NCI-H128 (cell line): ENCODE measurements at regions not wholly inside any gene's neighbourhood (a gene's known extent, or its start where the extent isn't known, plus 50 kb on each side); places are given as distances from the start of the nearest gene placed in this dataset.

Source experiments
- DNase-seq: peaks from one replicate; lab custom pipeline; 2025; ENCODE audit not compliant: unreplicated experiment; lab: John Stamatoyannopoulos, UW

- DNase-seq, result no peak
Observed at GRCh38 chr21:27429710-27430341, 462.9 kb upstream of the ADAMTS5 start.

GRCh38 chr21:27426196-27426595, 459.3 kb upstream of the ADAMTS5 start:
- no peak for DNase-seq

- no peak for DNase-seq
Observed at GRCh38 chr21:27425574-27425973, 458.7 kb upstream of the ADAMTS5 start.

GRCh38 chr21:27425172-27425571, 458.3 kb upstream of the ADAMTS5 start:
- no peak for DNase-seq

- DNase-seq, result no peak
Observed at GRCh38 chr21:27424601-27425000, 457.7 kb upstream of the ADAMTS5 start.

- no peak for DNase-seq
Observed at GRCh38 chr21:27423906-27424595, 457.2 kb upstream of the ADAMTS5 start.

GRCh38 chr21:27423038-27423437, 456.1 kb upstream of the ADAMTS5 start:
- no peak for DNase-seq

GRCh38 chr21:27422435-27422834, 455.5 kb upstream of the ADAMTS5 start:
- DNase-seq, result no peak

- DNase-seq, result no peak
Observed at GRCh38 chr21:27421654-27422053, 454.8 kb upstream of the ADAMTS5 start.

- DNase-seq, result no peak
Observed at GRCh38 chr21:27419153-27419552, 452.3 kb upstream of the ADAMTS5 start.

GRCh38 chr21:27418346-27418745, 451.5 kb upstream of the ADAMTS5 start:
- no peak for DNase-seq

GRCh38 chr21:27412530-27412929, 445.6 kb upstream of the ADAMTS5 start:
- no peak for DNase-seq

- no peak for DNase-seq
Observed at GRCh38 chr21:27408826-27409225, 441.9 kb upstream of the ADAMTS5 start.

GRCh38 chr21:27407271-27407670, 440.4 kb upstream of the ADAMTS5 start:
- DNase-seq, result no peak

- no peak for DNase-seq
Observed at GRCh38 chr21:27406300-27407009, 439.6 kb upstream of the ADAMTS5 start.

GRCh38 chr21:27403011-27403410, 436.1 kb upstream of the ADAMTS5 start:
- DNase-seq, result no peak

GRCh38 chr21:27400045-27400444, 433.2 kb upstream of the ADAMTS5 start:
- no peak for DNase-seq

GRCh38 chr21:27397578-27397977, 430.7 kb upstream of the ADAMTS5 start:
- no peak for DNase-seq

GRCh38 chr21:27393726-27394125, 426.8 kb upstream of the ADAMTS5 start:
- DNase-seq, result no peak

- no peak for DNase-seq
Observed at GRCh38 chr21:27391990-27392389, 425.1 kb upstream of the ADAMTS5 start.

- no peak for DNase-seq
Observed at GRCh38 chr21:27390384-27390783, 423.5 kb upstream of the ADAMTS5 start.

GRCh38 chr21:27388825-27389224, 421.9 kb upstream of the ADAMTS5 start:
- DNase-seq, result no peak
